Activated naive CD4-positive, alpha-beta T cell treated with anti-CD3 and anti-CD28 coated beads for 36 hours (primary cell): ENCODE measurements at regions not wholly inside any gene's neighbourhood (a gene's known extent, or its start where the extent isn't known, plus 50 kb on each side); places are given as distances from the start of the nearest gene placed in this dataset.
"Not testable (repeated sequence)": the region's sequence is repeated elsewhere in the genome, so short reads cannot be mapped to it uniquely, and the experiment has no call there.

ENCODE experiments used
- CTCF ChIA-PET: fragments of 350-600 bp; sonication (Branson Sonifier 250); formaldehyde crosslinking; loops from one replicate; lab custom pipeline; 2021; ENCODE audit warnings: antibody characterized with exemption; lab: Charles Lee
- DNase-seq: peaks from one replicate; pipeline ENCODE4 v3.0.0-alpha.2; 2020
- H3K27ac Mint-ChIP-seq: one replicate; pipeline ENCODE4 v1.8.0; 2021; ENCODE audit warnings: mild to moderate bottlenecking, mixed read lengths
- H3K27me3 Mint-ChIP-seq: one replicate; pipeline ENCODE4 v1.8.0; 2021; ENCODE audit warnings: low read depth, mixed read lengths
- H3K36me3 Mint-ChIP-seq: one replicate; pipeline ENCODE4 v1.8.0; 2021; ENCODE audit warnings: low read depth, mixed read lengths
- H3K4me1 Mint-ChIP-seq: one replicate; pipeline ENCODE4 v1.8.0; 2021; ENCODE audit warnings: low read depth, mixed read lengths
- H3K4me3 Mint-ChIP-seq: one replicate; pipeline ENCODE4 v1.8.0; 2021; ENCODE audit warnings: mild to moderate bottlenecking, moderate library complexity, mixed read lengths
- H3K9me3 Mint-ChIP-seq: one replicate; pipeline ENCODE4 v1.8.0; 2021; ENCODE audit warnings: mixed read lengths
- intact Hi-C: fragments of 100-400 bp; cut with micrococcal nuclease; formaldehyde crosslinking; loops from one replicate; pipeline ENCODE4 v1.15.1; 2023

DNA sequence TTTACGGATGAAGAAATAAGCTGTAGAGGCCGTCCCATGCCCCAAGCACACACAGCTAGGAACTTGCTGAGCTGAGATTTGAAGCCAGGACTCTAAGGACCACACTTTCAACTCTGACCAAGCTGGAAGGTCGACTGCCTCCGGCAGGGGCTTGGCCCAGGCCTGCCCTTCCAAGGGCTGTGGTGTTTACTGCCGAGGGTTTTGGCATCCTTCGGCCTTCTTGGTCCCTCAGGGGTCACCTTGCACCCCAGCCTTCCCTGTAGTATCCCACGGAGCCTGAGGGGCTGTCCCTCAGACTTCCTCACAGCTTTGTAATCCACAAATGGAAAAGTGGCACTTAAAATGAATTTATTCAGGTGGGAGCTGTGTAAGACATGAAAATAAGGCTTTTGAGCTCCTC is 83.7 kb upstream of the SPRY4 start:
- Mint-ChIP-seq H3K27me3 (no peaks in the 10 kb centered on the region), H3K4me1 (no peaks in the 10 kb centered on the region), H3K27ac (no peak overlapping the region), H3K4me3 (no peak overlapping the region), H3K36me3 (no peaks in the 10 kb centered on the region), H3K9me3 (no peaks in the 10 kb centered on the region)
- CTCF ChIA-PET, result no interaction called here
- no peak for DNase-seq
- intact Hi-C loops, result no loop called here

- DNase-seq, result no peak
- H3K27me3 Mint-ChIP-seq, result no peaks in the 10 kb centered on the region
- H3K9me3 Mint-ChIP-seq, result no peaks in the 10 kb centered on the region
- intact Hi-C loops, result no loop called here
- CTCF ChIA-PET, result interaction anchor here (0.6 kb wide), 1 partner anchor 293 kb away, joined by 3 read pairs; no protein-coding TSS in a partner anchor
- no peak overlapping the region for H3K4me3 Mint-ChIP-seq
- no peaks in the 10 kb centered on the region for H3K4me1 Mint-ChIP-seq
- H3K36me3 Mint-ChIP-seq, result no peaks in the 10 kb centered on the region
- H3K27ac Mint-ChIP-seq, result no peak overlapping the region
Observed at GRCh38 chr5:142405814-142406395, 81.1 kb upstream of the SPRY4 start.

DNA sequence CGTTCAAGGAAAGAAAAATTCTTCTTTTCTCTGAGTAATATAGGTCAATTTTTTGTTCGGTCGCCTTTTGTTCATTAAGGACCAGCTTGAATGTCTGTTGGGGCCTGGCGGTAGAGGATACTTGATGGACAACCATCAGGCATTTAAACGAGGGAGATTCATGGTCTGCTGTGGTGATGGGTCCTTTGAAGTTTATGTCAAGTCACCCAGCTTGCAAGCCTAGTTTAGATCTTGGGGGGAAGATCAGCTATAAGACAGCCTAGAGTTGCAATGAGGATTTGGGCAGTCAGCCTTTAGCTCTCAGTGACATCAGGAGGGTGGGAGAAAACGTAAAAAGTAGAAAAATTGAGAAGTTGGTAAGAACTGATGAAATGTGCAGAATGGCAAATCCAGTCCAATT is 80.2 kb upstream of the SPRY4 start:
- no peaks in the 10 kb centered on the region for H3K27me3 Mint-ChIP-seq
- CTCF ChIA-PET, result no interaction called here

GRCh38 chr5:142404046-142404477 is 79.2 kb upstream of the SPRY4 start:
- CTCF ChIA-PET, result no interaction called here
- no peak for DNase-seq
- H3K9me3 Mint-ChIP-seq, result no peaks in the 10 kb centered on the region
- no peaks in the 10 kb centered on the region for H3K4me1 Mint-ChIP-seq
- intact Hi-C loops, result no loop called here
- H3K27me3 Mint-ChIP-seq, result no peaks in the 10 kb centered on the region
- no peak overlapping the region for H3K4me3 Mint-ChIP-seq
- H3K27ac Mint-ChIP-seq, result no peak overlapping the region
- no peaks in the 10 kb centered on the region for H3K36me3 Mint-ChIP-seq

More for the DNA sequence above, 80.2 kb upstream of the SPRY4 start:
- Mint-ChIP-seq H3K27ac (no peak overlapping the region), H3K9me3 (no peaks in the 10 kb centered on the region), H3K4me3 (no peak overlapping the region), H3K4me1 (no peaks in the 10 kb centered on the region), H3K36me3 (no peaks in the 10 kb centered on the region)
- no peak for DNase-seq
- intact Hi-C loops, result no loop called here

GRCh38 chr5:142403583-142403982 is 78.8 kb upstream of the SPRY4 start:
- no peaks in the 10 kb centered on the region for H3K9me3 Mint-ChIP-seq
- no peak for DNase-seq
- H3K4me3 Mint-ChIP-seq, result no peak overlapping the region
- no peaks in the 10 kb centered on the region for H3K36me3 Mint-ChIP-seq
- CTCF ChIA-PET, result no interaction called here
- no peaks in the 10 kb centered on the region for H3K4me1 Mint-ChIP-seq
- no peaks in the 10 kb centered on the region for H3K27me3 Mint-ChIP-seq
- intact Hi-C loops, result no loop called here
- no peak overlapping the region for H3K27ac Mint-ChIP-seq

GRCh38 chr5:142402752-142403318 is 78.0 kb upstream of the SPRY4 start:
- CTCF ChIA-PET, result no interaction called here
- no peaks in the 10 kb centered on the region for H3K36me3 Mint-ChIP-seq
- H3K9me3 Mint-ChIP-seq, result no peaks in the 10 kb centered on the region
- no peaks in the 10 kb centered on the region for H3K4me1 Mint-ChIP-seq
- no peak for DNase-seq
- H3K27ac Mint-ChIP-seq, result no peak overlapping the region
- no peak overlapping the region for H3K4me3 Mint-ChIP-seq
- intact Hi-C loops, result no loop called here
- H3K27me3 Mint-ChIP-seq, result no peaks in the 10 kb centered on the region

- Mint-ChIP-seq H3K4me3 (no peak overlapping the region), H3K27me3 (no peaks in the 10 kb centered on the region), H3K36me3 (no peaks in the 10 kb centered on the region), H3K9me3 (peaks cover 16% of the 10 kb centered on the region), H3K4me1 (no peaks in the 10 kb centered on the region), H3K27ac (no peak overlapping the region)
- no peak for DNase-seq
- intact Hi-C loops, result no loop called here
- CTCF ChIA-PET, result interaction anchor here (0.7 kb wide), 2 partner anchors 40 to 148 kb away, joined by 3 to 4 read pairs; no protein-coding TSS in a partner anchor
Observed at GRCh38 chr5:142400415-142400814, 75.6 kb upstream of the SPRY4 start.

GRCh38 chr5:142399891-142400290 is 75.1 kb upstream of the SPRY4 start:
- H3K4me3 Mint-ChIP-seq, result no peak overlapping the region

DNA sequence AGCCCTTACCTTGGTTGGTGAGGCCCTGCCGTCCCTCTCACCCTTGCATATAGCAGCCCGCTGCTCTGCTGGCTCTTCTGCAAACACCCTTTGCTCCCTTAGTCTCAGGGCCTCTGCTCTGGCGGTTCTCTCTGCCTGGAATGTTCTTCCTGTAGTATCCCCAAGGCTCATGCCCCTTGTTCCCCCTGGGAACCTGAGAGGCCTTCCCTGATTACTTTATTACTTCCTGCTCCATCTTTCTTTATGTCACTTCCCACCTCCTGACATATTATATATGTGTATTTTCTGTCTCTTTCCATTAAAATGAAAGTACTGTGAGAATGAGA is 73.9 kb upstream of the SPRY4 start:
- H3K4me1 Mint-ChIP-seq, result no peaks in the 10 kb centered on the region
- H3K27ac Mint-ChIP-seq, result no peak overlapping the region
- intact Hi-C loops, result no loop called here
- H3K4me3 Mint-ChIP-seq, result no peak overlapping the region
- H3K36me3 Mint-ChIP-seq, result no peaks in the 10 kb centered on the region
- no peaks in the 10 kb centered on the region for H3K27me3 Mint-ChIP-seq
- CTCF ChIA-PET, result no interaction called here
- no peak for DNase-seq
- peaks cover 20% of the 10 kb centered on the region for H3K9me3 Mint-ChIP-seq

More at GRCh38 chr5:142399891-142400290, 75.1 kb upstream of the SPRY4 start:
- CTCF ChIA-PET, result interaction anchor here (0.6 to 0.7 kb wide), 3 partner anchors 41 to 252 kb away, joined by 3 to 4 read pairs (median 4); no protein-coding TSS in a partner anchor
- Mint-ChIP-seq H3K4me1 (no peaks in the 10 kb centered on the region), H3K27me3 (no peaks in the 10 kb centered on the region), H3K9me3 (peaks cover 20% of the 10 kb centered on the region), H3K27ac (no peak overlapping the region), H3K36me3 (no peaks in the 10 kb centered on the region)
- no peak for DNase-seq
- intact Hi-C loops, result no loop called here

GRCh38 chr5:142398011-142398729 is 73.3 kb upstream of the SPRY4 start:
- CTCF ChIA-PET, H3K36me3 Mint-ChIP-seq, intact Hi-C loops, H3K27ac Mint-ChIP-seq, H3K4me3 Mint-ChIP-seq, DNase-seq, H3K4me1 Mint-ChIP-seq, H3K27me3 Mint-ChIP-seq: not testable (repeated sequence)
- H3K9me3 Mint-ChIP-seq, result peaks cover 20% of the 10 kb centered on the region

DNA sequence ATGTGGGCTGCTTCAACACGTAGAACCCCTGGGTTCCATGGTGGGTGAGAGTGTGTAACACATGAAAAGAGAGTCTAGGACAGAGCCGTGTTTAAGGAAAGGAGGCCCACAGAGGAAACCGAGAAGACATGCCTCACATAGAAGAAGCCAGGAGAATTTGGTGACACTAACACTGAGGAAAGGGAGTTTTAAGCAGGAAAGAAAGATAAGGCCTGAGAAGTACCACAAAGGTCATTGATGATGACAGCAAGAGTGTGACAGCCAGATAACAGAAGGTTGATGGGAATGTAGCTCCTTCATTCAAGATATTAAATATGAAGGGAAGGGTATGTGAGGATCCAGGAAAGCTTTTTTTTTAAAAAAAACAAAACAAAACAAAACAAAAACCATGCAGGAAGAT is 72.4 kb upstream of the SPRY4 start:
- Mint-ChIP-seq H3K4me3 (no peak overlapping the region), H3K4me1 (no peaks in the 10 kb centered on the region), H3K27ac (no peak overlapping the region), H3K36me3 (no peaks in the 10 kb centered on the region), H3K27me3 (no peaks in the 10 kb centered on the region), H3K9me3 (peaks cover 20% of the 10 kb centered on the region)
- DNase-seq, result no peak
- intact Hi-C loops, result no loop called here
- CTCF ChIA-PET, result interaction anchor here (0.6 kb wide), 1 partner anchor 16 kb away, joined by 3 read pairs; no protein-coding TSS in a partner anchor

DNA sequence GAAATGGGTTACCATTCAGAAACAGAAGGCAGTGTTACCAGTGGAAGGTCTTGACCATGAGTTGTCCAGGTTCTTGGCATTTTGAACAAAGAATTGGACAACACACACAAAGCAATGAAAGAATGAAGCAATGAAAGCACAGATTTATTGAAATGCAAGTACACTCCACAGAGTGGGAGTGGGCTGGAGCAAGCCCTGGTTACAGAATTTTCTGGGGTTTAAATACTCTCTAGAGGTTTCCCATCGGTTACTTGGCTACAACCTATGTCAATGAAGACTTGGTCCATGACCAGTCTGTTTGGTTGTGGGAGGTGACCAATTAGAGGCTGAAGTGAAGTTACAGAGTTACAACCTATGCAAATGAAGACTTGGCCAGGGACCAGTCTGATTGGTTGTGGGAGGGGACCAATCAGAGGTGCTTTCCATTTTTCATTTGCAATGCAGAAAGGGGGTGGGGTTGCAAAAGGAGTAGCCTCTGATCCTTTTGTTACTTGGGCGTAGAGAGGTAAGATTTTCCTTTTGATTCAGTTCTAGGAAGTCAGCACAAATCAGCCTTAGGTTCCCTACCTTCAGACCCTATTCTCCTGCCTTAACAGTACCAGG is 71.7 kb upstream of the SPRY4 start:
- no peaks in the 10 kb centered on the region for H3K27me3 Mint-ChIP-seq
- H3K27ac Mint-ChIP-seq, result no peak overlapping the region
- intact Hi-C loops, result no loop called here
- H3K36me3 Mint-ChIP-seq, result no peaks in the 10 kb centered on the region
- CTCF ChIA-PET, result no interaction called here
- no peaks in the 10 kb centered on the region for H3K4me1 Mint-ChIP-seq
- H3K9me3 Mint-ChIP-seq, result peaks cover 20% of the 10 kb centered on the region
- no peak for DNase-seq
- no peak overlapping the region for H3K4me3 Mint-ChIP-seq
